Endodermal cell (in vitro differentiated cells): ENCODE measurements at regions not wholly inside any gene's neighbourhood (a gene's known extent, or its start where the extent isn't known, plus 50 kb on each side); places are given as distances from the start of the nearest gene placed in this dataset.

Experiments
- DNase-seq: peaks from one replicate; pipeline ENCODE4 v3.0.0-alpha.2; 2017
- H3K27ac ChIP-seq: 2 replicates; pipeline ENCODE4 v1.5.1; 2013; ENCODE audit warnings: mild to moderate bottlenecking, low read depth, low read length, moderate library complexity
- H3K27me3 ChIP-seq: 2 replicates; pipeline ENCODE4 v1.6.1; 2013; ENCODE audit warnings: mild to moderate bottlenecking, low read length, moderate library complexity; ENCODE audit not compliant: insufficient read depth, control insufficient read depth, poor library complexity, severe bottlenecking
- H3K36me3 ChIP-seq: 2 replicates; pipeline ENCODE4 v1.7.0; 2013; ENCODE audit warnings: mild to moderate bottlenecking, low read length, moderate library complexity; ENCODE audit not compliant: control insufficient read depth, insufficient read depth
- H3K4me1 ChIP-seq: one replicate; pipeline ENCODE4 v1.7.0; 2013; ENCODE audit warnings: low read length; ENCODE audit not compliant: control insufficient read depth, insufficient read depth
- H3K4me3 ChIP-seq: 2 replicates; pipeline ENCODE4 v1.5.1; 2013; ENCODE audit warnings: mild to moderate bottlenecking, low read length, moderate library complexity
- H3K9ac ChIP-seq: 2 replicates; pipeline ENCODE4 v1.6.1; 2013; ENCODE audit warnings: mild to moderate bottlenecking, low read length, moderate library complexity; ENCODE audit not compliant: poor library complexity, severe bottlenecking; ENCODE audit errors: extremely low read depth
- H3K9me3 ChIP-seq: 2 replicates; pipeline ENCODE4 v1.6.1; 2013; ENCODE audit warnings: mild to moderate bottlenecking, low read length, moderate library complexity; ENCODE audit not compliant: control insufficient read depth
- H3K27ac Mint-ChIP-seq: 2 replicates; pipeline ENCODE4 v1.8.0; 2020; ENCODE audit warnings: mixed read lengths
- H3K27me3 Mint-ChIP-seq: 2 replicates; pipeline ENCODE4 v1.8.0; 2021; ENCODE audit warnings: mild to moderate bottlenecking, mixed read lengths; ENCODE audit not compliant: insufficient read depth
- H3K36me3 Mint-ChIP-seq: 2 replicates; pipeline ENCODE4 v1.8.0; 2020; ENCODE audit warnings: low read depth, mixed read lengths
- H3K4me1 Mint-ChIP-seq: 2 replicates; pipeline ENCODE4 v1.8.0; 2020; ENCODE audit warnings: mixed read lengths
- H3K4me3 Mint-ChIP-seq: 2 replicates; pipeline ENCODE4 v1.8.0; 2020; ENCODE audit warnings: mild to moderate bottlenecking, moderate library complexity, mixed read lengths
- H3K9me3 Mint-ChIP-seq: 2 replicates; pipeline ENCODE4 v1.8.0; 2020; ENCODE audit warnings: mild to moderate bottlenecking, mixed read lengths
- CTCF ChIP-seq: fragments of 200-600 bp; sonication (generic); conservative IDR thresholded peaks from 2 replicates; pipeline ENCODE4 v1.5.0; 2021; ENCODE audit warnings: antibody characterized with exemption, mild to moderate bottlenecking
- WGBS, 2 experiments: methylation state at CpG; one replicate each; pipeline versions ENCODE4 v1.1.5 to v1.1.7; 2013; ENCODE audit warnings: missing lambda C conversion rate in 2 of 2, mixed read lengths in 1 of 2; ENCODE audit not compliant: insufficient coverage in 1 of 2, insufficient read length in 1 of 2; 5-methylcytosine and 5-hydroxymethylcytosine counted together

GRCh38 chr4:177232473-177232872 is 77.2 kb upstream of the NEIL3 start:
- H3K27ac Mint-ChIP-seq, result no peak overlapping the region
- no peaks in the 10 kb centered on the region for H3K36me3 Mint-ChIP-seq
- DNase-seq, result no peak
- TF ChIP-seq CTCF, result no peak
- no peak overlapping the region for H3K27ac ChIP-seq
- H3K27me3 ChIP-seq, result no peaks in the 10 kb centered on the region
- H3K4me3 ChIP-seq, result no peak overlapping the region
- H3K9me3 Mint-ChIP-seq, result peaks cover 2% of the 10 kb centered on the region
- H3K36me3 ChIP-seq, result no peaks in the 10 kb centered on the region
- H3K9me3 ChIP-seq, result no peaks in the 10 kb centered on the region
- no peaks in the 10 kb centered on the region for H3K4me1 ChIP-seq
- no peak overlapping the region for H3K9ac ChIP-seq
- H3K27me3 Mint-ChIP-seq, result no peaks in the 10 kb centered on the region
- peaks cover 3% of the 10 kb centered on the region for H3K4me1 Mint-ChIP-seq
- no peak overlapping the region for H3K4me3 Mint-ChIP-seq

- 80% methylated on average over 1 of the region's 1 CpG; no CpG with 5 or more reads in 1 of the 2 experiments for WGBS, 2 experiments
- no peak overlapping the region for H3K27ac ChIP-seq
- H3K4me3 ChIP-seq, result no peak overlapping the region
- no peaks in the 10 kb centered on the region for H3K27me3 Mint-ChIP-seq
- H3K4me1 ChIP-seq, result no peaks in the 10 kb centered on the region
- no peaks in the 10 kb centered on the region for H3K36me3 ChIP-seq
- H3K9me3 Mint-ChIP-seq, result no peaks in the 10 kb centered on the region
- no peaks in the 10 kb centered on the region for H3K36me3 Mint-ChIP-seq
- no peak for TF ChIP-seq CTCF
- no peak overlapping the region for H3K27ac Mint-ChIP-seq
- H3K27me3 ChIP-seq, result no peaks in the 10 kb centered on the region
- H3K9ac ChIP-seq, result no peak overlapping the region
- DNase-seq, result no peak
- peaks cover 3% of the 10 kb centered on the region for H3K4me1 Mint-ChIP-seq
- no peak overlapping the region for H3K4me3 Mint-ChIP-seq
- no peaks in the 10 kb centered on the region for H3K9me3 ChIP-seq
Observed at GRCh38 chr4:177235026-177235425, 74.6 kb upstream of the NEIL3 start.

GRCh38 chr4:177236886-177237285 is 72.8 kb upstream of the NEIL3 start:
- Mint-ChIP-seq H3K4me1 (peaks cover under 1% of the 10 kb centered on the region), H3K9me3 (no peaks in the 10 kb centered on the region), H3K27me3 (no peaks in the 10 kb centered on the region), H3K27ac (no peak overlapping the region), H3K4me3 (no peak overlapping the region), H3K36me3 (no peaks in the 10 kb centered on the region)
- Histone ChIP-seq H3K27me3 (no peaks in the 10 kb centered on the region), H3K9me3 (no peaks in the 10 kb centered on the region), H3K4me3 (no peak overlapping the region), H3K4me1 (no peaks in the 10 kb centered on the region), H3K36me3 (no peaks in the 10 kb centered on the region), H3K9ac (no peak overlapping the region), H3K27ac (no peak overlapping the region)
- no peak for DNase-seq
- no peak for TF ChIP-seq CTCF
- WGBS, 2 experiments, result 63 to 90% methylated on average over 2 to 4 of the region's 4 CpGs
